ENCODE measurements at regions not wholly inside any gene's neighbourhood (a gene's known extent, or its start where the extent isn't known, plus 50 kb on each side); places are given as distances from the start of the nearest gene placed in this dataset.

DNA sequence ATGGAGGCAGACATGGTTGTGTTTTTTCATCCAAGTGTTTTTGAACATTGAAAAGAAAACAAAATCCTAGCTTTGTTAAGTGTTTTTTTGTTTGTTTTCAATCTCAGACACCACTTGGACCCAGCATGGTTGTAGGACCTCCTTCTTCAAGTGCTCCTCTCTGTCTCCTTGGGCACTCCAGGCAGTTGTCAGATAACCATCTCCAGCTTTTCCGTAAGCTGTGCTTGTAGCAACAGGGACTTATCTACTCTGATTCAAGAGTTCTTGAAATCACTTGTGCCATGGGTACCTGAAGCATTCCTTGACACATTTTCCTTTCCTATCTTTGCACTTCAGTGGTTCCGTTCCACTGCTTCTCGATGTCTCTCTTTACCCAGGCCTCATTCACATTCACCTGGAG, 334.9 kb upstream of the DDX53 start (continued):
- TF ChIP-seq, protein P1, sequence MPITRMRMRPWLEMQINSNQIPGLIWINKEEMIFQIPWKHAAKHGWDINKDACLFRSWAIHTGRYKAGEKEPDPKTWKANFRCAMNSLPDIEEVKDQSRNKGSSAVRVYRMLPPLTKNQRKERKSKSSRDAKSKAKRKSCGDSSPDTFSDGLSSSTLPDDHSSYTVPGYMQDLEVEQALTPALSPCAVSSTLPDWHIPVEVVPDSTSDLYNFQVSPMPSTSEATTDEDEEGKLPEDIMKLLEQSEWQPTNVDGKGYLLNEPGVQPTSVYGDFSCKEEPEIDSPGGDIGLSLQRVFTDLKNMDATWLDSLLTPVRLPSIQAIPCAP (CRISPR knock-in tag; IDR thresholded peaks at IDR 0.05), result no peak
- TF ChIP-seq, protein P2, sequence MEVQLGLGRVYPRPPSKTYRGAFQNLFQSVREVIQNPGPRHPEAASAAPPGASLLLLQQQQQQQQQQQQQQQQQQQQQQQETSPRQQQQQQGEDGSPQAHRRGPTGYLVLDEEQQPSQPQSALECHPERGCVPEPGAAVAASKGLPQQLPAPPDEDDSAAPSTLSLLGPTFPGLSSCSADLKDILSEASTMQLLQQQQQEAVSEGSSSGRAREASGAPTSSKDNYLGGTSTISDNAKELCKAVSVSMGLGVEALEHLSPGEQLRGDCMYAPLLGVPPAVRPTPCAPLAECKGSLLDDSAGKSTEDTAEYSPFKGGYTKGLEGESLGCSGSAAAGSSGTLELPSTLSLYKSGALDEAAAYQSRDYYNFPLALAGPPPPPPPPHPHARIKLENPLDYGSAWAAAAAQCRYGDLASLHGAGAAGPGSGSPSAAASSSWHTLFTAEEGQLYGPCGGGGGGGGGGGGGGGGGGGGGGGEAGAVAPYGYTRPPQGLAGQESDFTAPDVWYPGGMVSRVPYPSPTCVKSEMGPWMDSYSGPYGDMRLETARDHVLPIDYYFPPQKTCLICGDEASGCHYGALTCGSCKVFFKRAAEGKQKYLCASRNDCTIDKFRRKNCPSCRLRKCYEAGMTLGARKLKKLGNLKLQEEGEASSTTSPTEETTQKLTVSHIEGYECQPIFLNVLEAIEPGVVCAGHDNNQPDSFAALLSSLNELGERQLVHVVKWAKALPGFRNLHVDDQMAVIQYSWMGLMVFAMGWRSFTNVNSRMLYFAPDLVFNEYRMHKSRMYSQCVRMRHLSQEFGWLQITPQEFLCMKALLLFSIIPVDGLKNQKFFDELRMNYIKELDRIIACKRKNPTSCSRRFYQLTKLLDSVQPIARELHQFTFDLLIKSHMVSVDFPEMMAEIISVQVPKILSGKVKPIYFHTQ (CRISPR knock-in tag; IDR thresholded peaks at IDR 0.05), result no peak
- TF ChIP-seq ZNF423 (CRISPR knock-in tag; IDR thresholded peaks at IDR 0.05), result no peak
- no peak for TF ChIP-seq MYBL2 (CRISPR knock-in tag; IDR thresholded peaks at IDR 0.05)
- TF ChIP-seq ESRRA (CRISPR knock-in tag; IDR thresholded peaks at IDR 0.05; ENCODE audit: borderline replicate concordance), result no peak
- TF ChIP-seq, protein P3, sequence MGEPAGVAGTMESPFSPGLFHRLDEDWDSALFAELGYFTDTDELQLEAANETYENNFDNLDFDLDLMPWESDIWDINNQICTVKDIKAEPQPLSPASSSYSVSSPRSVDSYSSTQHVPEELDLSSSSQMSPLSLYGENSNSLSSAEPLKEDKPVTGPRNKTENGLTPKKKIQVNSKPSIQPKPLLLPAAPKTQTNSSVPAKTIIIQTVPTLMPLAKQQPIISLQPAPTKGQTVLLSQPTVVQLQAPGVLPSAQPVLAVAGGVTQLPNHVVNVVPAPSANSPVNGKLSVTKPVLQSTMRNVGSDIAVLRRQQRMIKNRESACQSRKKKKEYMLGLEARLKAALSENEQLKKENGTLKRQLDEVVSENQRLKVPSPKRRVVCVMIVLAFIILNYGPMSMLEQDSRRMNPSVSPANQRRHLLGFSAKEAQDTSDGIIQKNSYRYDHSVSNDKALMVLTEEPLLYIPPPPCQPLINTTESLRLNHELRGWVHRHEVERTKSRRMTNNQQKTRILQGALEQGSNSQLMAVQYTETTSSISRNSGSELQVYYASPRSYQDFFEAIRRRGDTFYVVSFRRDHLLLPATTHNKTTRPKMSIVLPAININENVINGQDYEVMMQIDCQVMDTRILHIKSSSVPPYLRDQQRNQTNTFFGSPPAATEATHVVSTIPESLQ (CRISPR knock-in tag; IDR thresholded peaks at IDR 0.05), result no peak
- TF ChIP-seq SMAD4 (CRISPR knock-in tag; IDR thresholded peaks at IDR 0.05), result no peak

DNA sequence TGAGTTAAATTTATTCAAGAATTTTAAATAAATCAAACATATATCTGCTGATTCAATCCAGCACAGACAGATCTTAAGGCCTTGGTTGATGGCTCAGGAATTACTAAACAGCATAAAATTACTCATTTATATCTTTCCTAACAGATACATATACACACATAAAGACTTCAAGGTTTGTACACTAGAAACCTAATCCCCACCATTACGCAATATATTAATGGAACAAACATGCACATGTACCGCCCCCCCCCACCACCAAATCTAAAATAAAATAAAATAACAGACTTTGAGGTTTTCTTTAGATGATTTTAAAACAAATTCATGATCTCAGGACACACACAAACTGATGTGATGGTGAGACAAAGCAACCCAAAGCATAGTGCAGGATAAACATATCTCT, 333.9 kb upstream of the DDX53 start:
- CTCF ChIA-PET, result interaction anchor here (0.6 to 1.1 kb wide), 8 partner anchors 9 to 382 kb away, joined by 3 to 10 read pairs (median 3); no protein-coding TSS in a partner anchor
- H3K36me3 Mint-ChIP-seq, result no peaks in the 10 kb centered on the region
- DNase-seq (ENCODE audit: low spot score) (no peak), ATAC-seq (no peak)
- peaks cover 9% of the 10 kb centered on the region for H3K4me1 Mint-ChIP-seq
- POLR2A ChIA-PET, result no interaction called here
- no peak overlapping the region for H3K4me3 Mint-ChIP-seq
- TF ChIP-seq RELA (CRISPR knock-in tag; IDR thresholded peaks at IDR 0.05; ENCODE audit: borderline replicate concordance) (no peak), ZNF121 (CRISPR knock-in tag; IDR thresholded peaks at IDR 0.05) (no peak), SMAD3 (CRISPR knock-in tag; IDR thresholded peaks at IDR 0.05; ENCODE audit: borderline replicate concordance) (no peak), ATF1 (CRISPR knock-in tag; IDR thresholded peaks at IDR 0.05) (no peak), PRRX2 (CRISPR knock-in tag; IDR thresholded peaks at IDR 0.05) (no peak), ZNF423 (CRISPR knock-in tag; IDR thresholded peaks at IDR 0.05) (no peak), NR1H2 (CRISPR knock-in tag; IDR thresholded peaks at IDR 0.05) (no peak)
- TF ChIP-seq, protein P4, sequence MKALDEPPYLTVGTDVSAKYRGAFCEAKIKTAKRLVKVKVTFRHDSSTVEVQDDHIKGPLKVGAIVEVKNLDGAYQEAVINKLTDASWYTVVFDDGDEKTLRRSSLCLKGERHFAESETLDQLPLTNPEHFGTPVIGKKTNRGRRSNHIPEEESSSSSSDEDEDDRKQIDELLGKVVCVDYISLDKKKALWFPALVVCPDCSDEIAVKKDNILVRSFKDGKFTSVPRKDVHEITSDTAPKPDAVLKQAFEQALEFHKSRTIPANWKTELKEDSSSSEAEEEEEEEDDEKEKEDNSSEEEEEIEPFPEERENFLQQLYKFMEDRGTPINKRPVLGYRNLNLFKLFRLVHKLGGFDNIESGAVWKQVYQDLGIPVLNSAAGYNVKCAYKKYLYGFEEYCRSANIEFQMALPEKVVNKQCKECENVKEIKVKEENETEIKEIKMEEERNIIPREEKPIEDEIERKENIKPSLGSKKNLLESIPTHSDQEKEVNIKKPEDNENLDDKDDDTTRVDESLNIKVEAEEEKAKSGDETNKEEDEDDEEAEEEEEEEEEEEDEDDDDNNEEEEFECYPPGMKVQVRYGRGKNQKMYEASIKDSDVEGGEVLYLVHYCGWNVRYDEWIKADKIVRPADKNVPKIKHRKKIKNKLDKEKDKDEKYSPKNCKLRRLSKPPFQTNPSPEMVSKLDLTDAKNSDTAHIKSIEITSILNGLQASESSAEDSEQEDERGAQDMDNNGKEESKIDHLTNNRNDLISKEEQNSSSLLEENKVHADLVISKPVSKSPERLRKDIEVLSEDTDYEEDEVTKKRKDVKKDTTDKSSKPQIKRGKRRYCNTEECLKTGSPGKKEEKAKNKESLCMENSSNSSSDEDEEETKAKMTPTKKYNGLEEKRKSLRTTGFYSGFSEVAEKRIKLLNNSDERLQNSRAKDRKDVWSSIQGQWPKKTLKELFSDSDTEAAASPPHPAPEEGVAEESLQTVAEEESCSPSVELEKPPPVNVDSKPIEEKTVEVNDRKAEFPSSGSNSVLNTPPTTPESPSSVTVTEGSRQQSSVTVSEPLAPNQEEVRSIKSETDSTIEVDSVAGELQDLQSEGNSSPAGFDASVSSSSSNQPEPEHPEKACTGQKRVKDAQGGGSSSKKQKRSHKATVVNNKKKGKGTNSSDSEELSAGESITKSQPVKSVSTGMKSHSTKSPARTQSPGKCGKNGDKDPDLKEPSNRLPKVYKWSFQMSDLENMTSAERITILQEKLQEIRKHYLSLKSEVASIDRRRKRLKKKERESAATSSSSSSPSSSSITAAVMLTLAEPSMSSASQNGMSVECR (CRISPR knock-in tag; IDR thresholded peaks at IDR 0.05; ENCODE audit: borderline replicate concordance), result no peak
- TF ChIP-seq, protein P5, sequence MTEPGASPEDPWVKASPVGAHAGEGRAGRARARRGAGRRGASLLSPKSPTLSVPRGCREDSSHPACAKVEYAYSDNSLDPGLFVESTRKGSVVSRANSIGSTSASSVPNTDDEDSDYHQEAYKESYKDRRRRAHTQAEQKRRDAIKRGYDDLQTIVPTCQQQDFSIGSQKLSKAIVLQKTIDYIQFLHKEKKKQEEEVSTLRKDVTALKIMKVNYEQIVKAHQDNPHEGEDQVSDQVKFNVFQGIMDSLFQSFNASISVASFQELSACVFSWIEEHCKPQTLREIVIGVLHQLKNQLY (CRISPR knock-in tag; IDR thresholded peaks at IDR 0.05), result no peak
- TF ChIP-seq, protein P6, sequence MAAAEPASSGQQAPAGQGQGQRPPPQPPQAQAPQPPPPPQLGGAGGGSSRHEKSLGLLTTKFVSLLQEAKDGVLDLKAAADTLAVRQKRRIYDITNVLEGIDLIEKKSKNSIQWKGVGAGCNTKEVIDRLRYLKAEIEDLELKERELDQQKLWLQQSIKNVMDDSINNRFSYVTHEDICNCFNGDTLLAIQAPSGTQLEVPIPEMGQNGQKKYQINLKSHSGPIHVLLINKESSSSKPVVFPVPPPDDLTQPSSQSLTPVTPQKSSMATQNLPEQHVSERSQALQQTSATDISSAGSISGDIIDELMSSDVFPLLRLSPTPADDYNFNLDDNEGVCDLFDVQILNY (CRISPR knock-in tag; IDR thresholded peaks at IDR 0.05), result no peak
- no peaks in the 10 kb centered on the region for H3K9me3 Mint-ChIP-seq
- no peak overlapping the region for H3K27ac Mint-ChIP-seq
- H3K27me3 Mint-ChIP-seq (ENCODE audit: low read depth), result no peaks in the 10 kb centered on the region

Measured in WTC11 (cell line).